GM19351 (cell line): ENCODE measurements at regions not wholly inside any gene's neighbourhood (a gene's known extent, or its start where the extent isn't known, plus 50 kb on each side); places are given as distances from the start of the nearest gene placed in this dataset.

Experiments
- ATAC-seq: cut with Tn5 transposase; IDR thresholded peaks from one replicate; pipeline ENCODE4 v1.9.1; 2021; ENCODE audit warnings: mild to moderate bottlenecking, moderate library complexity; ENCODE audit not compliant: unreplicated experiment

- no peak for ATAC-seq
Measured at GRCh38 chr4:4641661-4642495, 100.0 kb upstream of the STX18 start.

DNA sequence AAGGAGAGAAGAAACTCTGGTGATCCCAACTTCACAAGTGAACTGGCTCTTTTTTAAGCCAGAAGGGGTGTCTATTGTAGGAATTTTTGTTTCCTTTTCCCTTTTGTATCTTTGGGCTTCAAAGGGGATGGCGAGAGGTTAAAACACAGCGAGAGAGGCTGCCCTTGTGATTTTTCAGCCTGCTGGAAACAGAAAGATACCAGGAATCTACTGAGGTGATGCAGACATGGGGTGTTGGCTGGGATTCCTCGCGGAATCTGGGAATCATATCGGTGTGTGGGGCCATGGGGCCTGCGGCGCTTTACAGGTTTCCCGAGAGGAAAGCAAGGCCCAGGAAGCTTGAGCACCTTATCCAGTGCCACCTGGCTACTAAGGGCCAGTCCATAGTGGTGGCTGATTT, 99.4 kb upstream of the STX18 start:
- no peak for ATAC-seq

DNA sequence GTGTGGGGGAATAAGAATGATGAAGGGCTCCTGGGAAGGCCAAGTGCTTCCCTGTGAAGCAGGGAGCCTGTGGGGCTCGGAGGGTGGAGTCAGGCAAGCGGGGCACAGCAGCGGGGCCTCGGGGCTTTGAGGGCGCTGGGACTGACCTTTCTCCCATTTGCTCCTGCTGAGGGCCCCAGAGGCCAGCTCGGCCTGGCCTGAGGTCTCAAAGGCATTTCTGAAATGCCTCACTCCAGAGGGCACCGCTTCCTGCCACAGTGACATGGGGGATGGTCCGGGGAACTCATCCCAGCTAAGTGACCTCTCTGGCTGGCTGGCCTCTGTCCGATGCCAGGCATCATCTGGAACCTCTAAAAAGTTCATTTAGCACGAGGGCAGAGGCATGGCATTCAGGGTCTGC, 98.8 kb upstream of the STX18 start:
- no peak for ATAC-seq

- no peak for ATAC-seq
Measured at GRCh38 chr4:4639370-4639769, 97.5 kb upstream of the STX18 start.

DNA sequence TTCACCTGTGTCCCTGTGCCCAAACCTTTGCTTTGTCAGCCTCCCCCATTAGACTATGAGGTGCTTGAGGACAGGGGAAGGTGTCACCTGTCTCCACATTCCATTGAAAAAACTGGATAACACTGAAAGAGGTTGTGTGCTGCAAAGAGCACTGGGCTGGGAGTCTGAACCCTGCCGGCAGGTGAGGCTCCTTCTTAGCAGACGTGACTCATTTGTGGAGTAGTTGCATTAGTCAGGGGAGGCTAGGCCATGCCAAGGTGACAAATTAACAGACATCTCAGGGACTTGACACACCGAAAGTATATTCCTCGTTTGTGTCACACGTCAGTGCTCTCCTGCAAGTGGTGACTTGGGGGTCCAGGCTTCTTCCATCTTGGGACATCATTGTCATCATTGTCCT, 95.9 kb upstream of the STX18 start:
- peak; percentile 85 for ATAC-seq

GRCh38 chr4:4633431-4633830, 91.6 kb upstream of the STX18 start:
- no peak for ATAC-seq

GRCh38 chr4:4631150-4631549, 89.3 kb upstream of the STX18 start:
- ATAC-seq = peak; percentile 95

- ATAC-seq = no peak
Measured at GRCh38 chr4:4627906-4628305, 86.1 kb upstream of the STX18 start.

DNA sequence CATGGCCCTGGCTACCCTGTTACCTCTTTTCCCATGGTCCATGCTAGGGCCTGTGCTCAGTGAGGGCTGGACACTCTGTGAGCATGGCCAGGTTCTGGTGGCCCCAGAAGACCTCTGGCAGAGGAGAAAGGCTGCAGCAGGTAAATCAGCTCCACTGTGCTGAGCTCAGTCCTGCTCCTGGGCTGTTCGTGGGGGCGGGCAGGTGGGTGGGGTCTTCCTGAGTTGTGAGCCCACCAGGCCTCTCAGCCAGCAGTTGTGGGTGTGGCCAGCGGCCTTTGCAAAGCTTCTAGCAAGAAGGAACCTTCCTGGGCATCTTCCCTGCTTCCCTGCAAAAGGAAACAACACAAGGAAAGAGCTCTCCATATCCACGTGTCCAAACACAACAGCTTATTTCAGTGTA, 85.3 kb upstream of the STX18 start:
- ATAC-seq = no peak

DNA sequence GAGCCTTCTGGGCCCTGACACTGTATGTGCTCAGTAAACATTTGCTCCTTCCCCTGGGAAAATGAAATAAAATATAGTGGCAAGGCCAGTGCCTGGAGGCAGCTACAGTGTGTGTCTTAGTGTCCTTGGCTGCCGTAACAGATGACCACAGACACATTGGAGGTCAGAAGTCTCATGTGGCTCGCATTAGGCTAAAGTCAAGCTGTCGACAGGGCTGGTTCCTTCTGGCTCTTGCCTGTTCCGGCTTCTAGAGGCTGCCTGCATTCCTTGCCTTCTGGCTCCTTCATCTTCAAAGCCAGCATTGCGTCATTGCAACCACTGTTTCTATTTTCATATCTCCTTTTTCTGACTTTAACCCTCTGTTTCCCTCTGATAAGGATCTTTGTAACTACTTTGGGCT, 83.6 kb upstream of the STX18 start:
- no peak for ATAC-seq

DNA sequence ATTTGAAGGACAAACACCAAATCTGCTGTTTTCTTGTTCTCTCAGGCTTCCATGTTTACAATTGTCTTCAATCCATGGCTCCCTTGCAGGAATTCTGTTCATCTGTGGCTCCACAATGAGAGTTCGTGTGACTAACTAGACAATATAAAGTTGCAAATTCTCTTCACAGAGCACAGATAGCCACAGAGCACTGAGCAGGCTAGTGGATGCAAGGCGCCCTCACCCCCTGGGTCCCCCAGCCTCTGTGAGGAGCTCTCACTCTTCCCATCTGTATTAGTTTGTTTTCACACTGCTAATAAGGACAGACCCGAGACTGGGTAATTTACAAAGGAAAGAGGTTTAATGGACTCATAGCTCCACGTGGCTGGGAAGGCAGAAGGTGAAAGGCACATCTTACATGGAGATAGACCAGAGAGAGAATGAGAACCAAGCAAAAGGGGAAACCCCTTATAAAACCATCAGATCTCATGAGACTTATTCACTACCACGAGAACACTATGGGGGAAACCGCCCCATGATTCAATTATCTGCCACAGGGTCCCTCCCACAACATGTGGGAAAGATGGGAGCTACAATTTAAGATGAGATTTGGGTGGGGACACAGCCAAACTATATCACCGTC, 82.5 kb upstream of the STX18 start:
- ATAC-seq = no peak

DNA sequence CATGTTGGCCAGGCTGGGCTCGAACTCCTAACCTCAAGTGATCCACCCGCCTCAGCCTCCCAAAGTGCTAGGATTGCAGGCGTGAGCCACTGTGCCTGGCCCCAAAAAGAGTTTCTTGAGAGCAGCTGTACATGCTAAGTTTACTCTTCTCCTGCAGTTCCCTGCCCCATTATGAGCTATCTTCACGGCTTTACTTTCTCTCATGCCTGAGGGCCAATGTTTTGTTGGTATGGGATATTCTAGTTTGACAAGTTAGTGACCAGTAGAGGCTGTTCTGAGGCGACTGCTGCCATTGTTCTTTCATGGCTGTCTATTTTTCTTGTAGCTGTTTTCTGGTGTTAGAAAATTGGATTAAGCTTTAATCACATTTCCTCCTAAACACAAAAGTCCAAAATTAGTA, 78.0 kb upstream of the STX18 start:
- ATAC-seq = no peak

DNA sequence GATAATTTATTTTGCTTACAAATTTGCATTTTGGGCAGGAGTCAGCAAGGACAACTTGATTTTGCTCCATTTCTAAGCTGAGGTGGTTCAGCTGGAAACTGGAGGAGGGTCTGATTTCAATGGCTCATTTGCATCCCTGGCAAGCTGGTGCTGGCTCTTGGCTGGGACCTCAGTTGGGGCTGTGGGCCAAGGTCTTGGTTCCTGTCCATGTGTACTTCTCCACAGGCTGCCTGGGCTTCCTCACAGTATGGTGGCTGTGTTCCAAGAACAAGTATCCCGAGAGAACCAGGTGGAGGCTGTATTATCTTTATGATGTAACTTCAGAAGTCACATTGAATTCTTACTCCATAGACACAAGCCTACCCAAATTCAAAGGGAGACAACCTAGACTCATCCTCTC, 77.0 kb upstream of the STX18 start:
- ATAC-seq = no peak

DNA sequence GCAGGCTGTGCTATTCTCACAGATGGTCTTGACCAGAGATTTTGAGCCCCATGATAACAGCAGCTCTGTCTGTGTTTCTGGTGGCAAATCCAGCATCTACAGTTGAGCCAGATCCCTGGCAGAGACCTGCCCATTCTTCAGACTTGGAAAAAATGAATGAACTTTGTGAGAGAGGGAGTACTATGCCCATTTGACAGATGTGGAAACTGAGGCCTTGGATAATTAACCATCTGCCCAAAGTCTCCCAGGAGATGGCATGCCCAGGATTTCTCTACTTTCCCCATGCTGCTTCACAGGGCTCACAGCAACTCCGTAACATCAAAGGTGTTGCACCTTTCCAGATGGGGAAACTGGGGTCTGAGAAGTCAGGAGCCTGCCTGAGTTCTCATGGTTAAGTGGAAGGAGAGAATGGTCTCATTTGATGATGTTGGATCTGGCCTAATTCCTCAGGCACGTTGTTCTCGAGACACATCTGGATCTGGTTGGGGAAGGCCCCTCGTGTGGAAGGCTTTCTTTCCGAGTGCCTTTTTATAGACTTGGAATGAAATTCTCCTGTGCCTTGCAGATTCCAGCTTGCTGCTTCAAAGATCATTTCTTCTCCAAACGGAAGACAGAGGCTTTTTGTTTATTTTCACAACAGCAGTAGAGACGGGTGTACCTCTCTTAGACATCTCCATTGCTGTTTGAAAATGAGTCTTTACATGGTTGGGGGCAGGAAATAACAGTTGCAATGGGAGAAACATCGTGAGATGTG, 73.3 kb upstream of the STX18 start:
- ATAC-seq = no peak

GRCh38 chr4:4613641-4614286, 71.9 kb upstream of the STX18 start:
- no peak for ATAC-seq

GRCh38 chr4:4613126-4613465, 71.2 kb upstream of the STX18 start:
- ATAC-seq = no peak

- no peak for ATAC-seq
Measured at GRCh38 chr4:4610672-4611071, 68.8 kb upstream of the STX18 start.

- ATAC-seq = no peak
Measured at GRCh38 chr4:4609622-4610334, 67.9 kb upstream of the STX18 start.

DNA sequence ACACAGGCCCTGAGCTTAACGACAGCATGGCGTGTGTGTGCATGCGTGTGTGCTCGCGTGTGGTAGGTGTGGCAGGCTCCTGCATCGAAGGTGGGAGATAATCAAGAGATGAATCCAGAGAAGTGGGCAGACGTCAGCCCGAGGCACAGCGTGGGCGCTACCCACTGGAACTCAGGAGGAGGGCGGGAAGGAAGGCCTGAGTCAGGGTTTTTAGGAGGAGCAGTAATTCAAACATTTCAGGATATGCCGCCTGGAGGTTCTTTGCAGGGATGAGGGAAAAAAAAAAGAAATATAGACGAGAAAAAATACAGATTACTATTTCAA, 66.3 kb upstream of the STX18 start:
- ATAC-seq = no peak

- ATAC-seq = no peak
Measured at GRCh38 chr4:4607336-4608213, 65.7 kb upstream of the STX18 start.
